DMS153 (cell line): ENCODE measurements at regions not wholly inside any gene's neighbourhood (a gene's known extent, or its start where the extent isn't known, plus 50 kb on each side); places are given as distances from the start of the nearest gene placed in this dataset.
"Not testable (repeated sequence)": the region's sequence is repeated elsewhere in the genome, so short reads cannot be mapped to it uniquely, and the experiment has no call there.

ENCODE experiments used
- DNase-seq: peaks from one replicate; lab custom pipeline; 2025; lab: John Stamatoyannopoulos, UW

GRCh38 chr12:23368590-23368989 lies 580.9 kb downstream of the SOX5 start:
- DNase-seq = no peak

- no peak for DNase-seq
These were observed 573.8 kb downstream of the SOX5 start for GRCh38 chr12:23375621-23376020.

DNA sequence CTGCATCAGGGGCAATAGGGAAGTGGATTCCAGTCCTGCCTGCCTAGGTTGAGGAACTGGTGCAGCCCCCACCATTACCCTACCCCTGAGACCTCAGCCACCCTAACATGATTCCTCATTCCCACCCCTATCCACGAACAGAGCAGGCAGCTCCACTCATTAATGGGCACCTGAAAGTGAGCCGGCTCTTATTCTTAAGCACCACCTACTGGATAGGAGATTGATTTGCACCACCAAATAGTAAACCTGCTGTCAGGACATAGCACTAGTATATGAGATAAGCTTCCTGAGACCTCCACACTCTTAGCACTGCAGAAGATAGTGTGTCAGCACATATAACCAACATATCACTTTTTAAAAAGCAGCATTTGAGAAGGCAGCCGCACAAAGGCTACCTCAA lies 573.2 kb downstream of the SOX5 start:
- DNase-seq = no peak

- no peak for DNase-seq
These were observed 568.9 kb downstream of the SOX5 start for GRCh38 chr12:23380419-23381100.

GRCh38 chr12:23388898-23389297 lies 560.6 kb downstream of the SOX5 start:
- not testable (repeated sequence) for DNase-seq

- not testable (repeated sequence) for DNase-seq
These were observed 560.2 kb downstream of the SOX5 start for GRCh38 chr12:23389315-23389714.

GRCh38 chr12:23399402-23399933 lies 550.0 kb downstream of the SOX5 start:
- no peak for DNase-seq

DNA sequence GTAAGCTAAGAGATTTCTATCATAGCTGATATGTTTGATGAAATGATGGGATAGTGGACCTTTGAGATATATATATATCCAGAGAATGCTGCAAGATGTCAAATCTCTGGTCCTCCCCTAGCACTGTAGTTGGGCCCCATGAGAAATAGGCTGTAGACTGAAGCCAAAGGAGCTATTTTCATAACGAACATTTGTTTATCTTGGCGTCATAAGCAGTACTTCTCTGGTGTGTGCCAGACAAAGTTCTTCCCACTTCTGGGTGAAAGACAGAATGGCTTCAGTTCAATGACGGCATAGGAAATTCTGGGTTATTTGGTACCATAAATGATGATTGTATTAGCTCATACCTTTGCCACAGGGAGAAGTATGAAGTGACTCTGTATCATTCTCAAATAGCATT lies 534.3 kb downstream of the SOX5 start:
- DNase-seq = no peak

GRCh38 chr12:23421556-23421955 lies 527.9 kb downstream of the SOX5 start:
- DNase-seq = no peak

DNA sequence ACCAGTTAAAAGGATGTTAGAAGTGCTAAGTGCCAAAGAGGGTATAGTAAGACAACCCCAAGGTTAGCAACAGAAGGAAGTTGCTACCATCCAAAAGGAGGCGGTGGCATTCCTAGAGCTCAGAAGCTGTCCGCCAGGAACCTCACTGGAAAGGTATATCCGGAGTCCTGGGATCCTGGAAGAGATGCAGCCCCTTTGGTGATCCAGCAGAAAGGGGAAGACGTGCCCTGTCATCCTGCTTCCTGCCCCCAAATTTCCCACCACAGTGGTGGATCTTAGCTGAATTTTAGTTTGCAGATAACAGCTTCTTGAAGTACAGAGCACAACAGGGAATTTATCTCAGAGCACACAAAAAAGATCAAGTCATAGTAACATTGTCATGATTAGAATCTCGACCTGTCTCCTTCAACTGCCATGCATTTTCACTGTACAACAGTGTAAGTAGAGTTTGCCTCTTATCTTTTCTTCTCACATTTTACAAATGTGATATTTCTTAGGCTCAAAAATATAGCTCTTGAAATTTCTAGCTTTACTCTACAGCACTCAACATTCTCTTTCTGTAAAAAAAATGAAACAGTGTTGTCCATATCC lies 526.3 kb downstream of the SOX5 start:
- no peak for DNase-seq

DNA sequence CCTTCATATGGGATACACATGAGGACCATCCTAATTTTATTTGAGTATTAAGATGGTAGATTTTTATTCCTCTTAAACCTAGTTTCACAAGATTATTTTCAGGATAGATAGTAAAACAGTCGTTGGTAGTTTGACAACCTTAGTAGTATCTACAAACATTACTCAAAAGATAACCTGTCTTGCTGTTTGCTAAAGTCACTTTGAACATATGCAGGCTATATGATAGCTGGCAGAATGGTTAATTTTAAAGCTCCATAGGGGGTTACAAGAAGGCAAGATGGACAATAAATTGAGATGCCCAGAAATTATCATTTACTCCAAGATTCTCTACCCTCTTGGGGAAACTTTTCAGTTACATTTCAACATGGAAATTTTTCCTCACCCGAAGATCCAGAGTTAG lies 525.7 kb downstream of the SOX5 start:
- no peak for DNase-seq

DNA sequence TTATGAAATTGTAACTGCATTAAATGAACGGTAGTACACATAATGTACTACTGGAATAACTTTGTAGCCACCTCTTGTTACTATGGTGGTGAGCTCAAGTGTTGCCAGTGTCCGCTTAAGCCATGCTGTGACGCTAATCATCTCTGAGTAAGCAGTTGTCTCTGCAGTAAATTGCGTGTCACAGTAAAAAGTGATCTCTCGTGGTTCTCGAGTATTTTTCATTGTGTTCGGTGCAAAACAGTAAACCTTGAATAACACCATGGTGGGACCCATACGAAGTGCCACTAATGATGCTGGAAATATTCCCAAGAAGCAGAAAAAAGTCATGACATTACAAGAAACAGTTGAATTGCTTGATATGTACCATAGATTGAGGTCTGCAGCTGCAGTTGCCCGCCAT lies 524.8 kb downstream of the SOX5 start:
- DNase-seq = no peak

DNA sequence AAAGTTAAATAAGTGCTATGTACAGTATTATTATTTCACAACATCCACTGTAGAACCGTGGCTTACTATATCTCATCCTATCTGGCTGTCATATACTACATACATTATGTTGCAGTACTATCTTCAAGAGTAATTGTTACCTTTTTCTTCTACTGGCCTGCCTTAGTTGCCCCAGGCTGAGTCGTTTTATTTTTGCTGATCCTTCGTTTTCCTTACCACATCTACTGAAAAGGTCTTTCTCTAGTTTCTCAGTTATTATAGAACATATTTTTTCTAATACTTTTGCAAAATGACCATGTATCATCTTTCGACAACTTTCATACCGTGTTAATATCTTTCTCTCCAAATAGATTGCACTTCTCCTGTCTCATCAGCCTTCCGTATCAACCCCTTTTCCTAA lies 523.1 kb downstream of the SOX5 start:
- no peak for DNase-seq

- DNase-seq = no peak
These were observed 520.7 kb downstream of the SOX5 start for GRCh38 chr12:23428758-23429157.

DNA sequence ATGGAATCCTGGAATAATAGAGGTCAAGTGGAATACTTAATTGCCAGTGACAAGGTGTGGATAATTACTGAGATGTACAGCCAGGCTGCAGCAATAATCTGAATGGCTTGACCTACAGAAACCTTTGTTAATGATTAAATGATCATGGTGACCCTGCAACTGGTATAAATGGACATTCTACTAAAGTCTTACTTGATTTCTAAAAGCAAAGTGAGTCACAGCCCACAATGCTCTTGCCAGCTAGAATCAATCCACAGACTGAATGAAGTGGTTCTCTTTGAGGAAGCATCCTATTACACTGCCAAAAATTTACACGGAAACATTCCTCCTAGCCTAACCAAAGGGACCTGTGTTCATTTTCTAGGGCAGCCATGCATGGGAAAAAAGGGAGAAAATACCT lies 518.5 kb downstream of the SOX5 start:
- DNase-seq = no peak

GRCh38 chr12:23433121-23433520 lies 516.3 kb downstream of the SOX5 start:
- no peak for DNase-seq

DNA sequence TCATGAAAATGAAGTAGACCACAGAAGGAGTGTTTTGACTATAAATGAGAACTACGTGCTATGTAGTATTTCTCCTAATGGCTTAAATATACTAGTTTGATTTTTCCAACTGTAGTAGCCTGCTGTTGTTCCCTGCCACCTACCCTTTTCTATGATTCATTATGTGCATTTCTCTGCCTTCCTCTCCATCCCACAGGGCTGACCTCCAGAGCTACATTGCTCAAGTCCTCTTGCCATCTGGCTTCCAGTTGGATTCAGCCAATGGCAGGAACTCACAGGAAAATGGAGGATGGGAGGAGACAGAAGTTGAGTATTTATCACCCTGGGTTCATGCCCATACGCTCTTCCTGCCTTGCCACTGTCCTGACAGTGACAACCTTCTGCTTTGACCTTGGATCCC lies 515.3 kb downstream of the SOX5 start:
- no peak for DNase-seq

DNA sequence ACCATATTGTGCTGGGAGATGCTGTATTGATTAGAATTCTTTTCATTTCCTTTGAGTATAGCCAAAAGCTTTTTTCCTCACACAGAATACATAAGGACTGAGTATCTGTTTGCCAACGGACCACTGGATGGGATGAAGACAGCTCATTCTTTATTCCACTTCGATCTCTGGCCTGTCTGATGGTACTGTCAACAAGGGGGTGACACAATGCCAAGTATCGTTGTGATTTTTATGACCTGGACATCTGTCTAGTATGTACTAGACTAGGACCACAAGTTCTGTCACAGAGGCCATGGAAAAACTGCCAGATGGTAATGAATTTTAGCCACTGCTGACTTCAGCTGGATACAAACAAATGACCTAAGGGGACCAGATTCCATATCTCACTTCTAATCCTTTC lies 502.7 kb downstream of the SOX5 start:
- DNase-seq = peak; percentile 28

DNA sequence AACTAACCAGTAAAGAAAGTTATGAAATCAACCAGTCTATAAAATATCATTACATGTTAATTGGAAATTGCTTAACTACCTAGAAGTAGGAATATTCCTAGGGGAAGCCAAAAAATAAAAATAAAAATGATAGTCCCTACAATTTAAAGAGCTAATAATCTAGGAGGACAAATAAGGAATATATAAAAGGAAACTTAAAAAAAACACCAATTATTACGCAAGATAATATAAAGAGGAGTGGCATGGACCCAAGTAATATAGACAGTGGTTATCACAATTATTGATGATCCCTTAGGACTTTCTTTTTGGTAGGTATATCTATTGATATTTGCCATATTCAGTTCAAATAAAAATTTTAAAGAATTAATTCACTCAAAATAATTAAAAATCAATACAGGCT lies 498.7 kb downstream of the SOX5 start:
- DNase-seq = no peak

DNA sequence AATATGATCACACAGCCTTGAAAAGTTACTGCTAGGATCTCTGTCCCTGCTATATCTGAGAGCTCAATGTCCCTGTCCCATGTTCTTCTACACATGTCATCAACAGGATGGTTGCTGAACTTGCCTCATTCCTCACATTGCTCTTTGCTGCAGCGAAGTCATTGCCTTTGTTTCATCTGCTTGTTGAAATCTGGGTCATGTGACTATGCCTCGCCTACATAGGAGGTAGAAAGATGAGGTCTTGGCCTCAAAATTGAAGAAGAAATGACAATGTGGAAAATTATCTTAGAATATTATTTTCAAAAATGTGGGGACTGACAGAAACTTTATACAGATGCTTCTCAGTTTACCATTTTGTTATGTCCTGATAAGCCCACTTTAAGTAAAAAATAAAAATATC lies 494.2 kb downstream of the SOX5 start:
- DNase-seq = no peak

DNA sequence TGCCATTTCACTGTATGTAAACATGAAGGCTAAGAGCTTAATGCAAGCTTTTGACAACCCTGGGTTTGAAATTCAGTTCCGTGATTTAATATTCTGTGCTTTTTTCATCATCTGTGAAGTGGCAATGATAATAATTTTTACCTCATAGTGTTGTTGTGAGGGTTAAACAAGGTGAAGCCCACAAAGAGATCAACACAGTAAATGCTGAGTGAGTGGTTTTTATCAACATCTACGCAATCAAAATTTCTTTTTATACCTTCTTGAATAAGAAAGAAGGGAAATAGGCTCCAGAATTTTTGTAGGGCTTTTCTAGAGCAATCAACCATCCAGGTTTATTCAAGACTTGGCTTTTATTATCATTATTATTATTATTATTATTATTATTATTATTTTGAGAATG lies 490.8 kb downstream of the SOX5 start:
- no peak for DNase-seq

GRCh38 chr12:23462546-23462945 lies 486.9 kb downstream of the SOX5 start:
- no peak for DNase-seq

- DNase-seq = no peak
These were observed 486.3 kb downstream of the SOX5 start for GRCh38 chr12:23463172-23463571.

GRCh38 chr12:23464241-23464812 lies 485.1 kb downstream of the SOX5 start:
- no peak for DNase-seq
